ENCODE measurements at regions not wholly inside any gene's neighbourhood (a gene's known extent, or its start where the extent isn't known, plus 50 kb on each side); places are given as distances from the start of the nearest gene placed in this dataset.

GRCh38 chr7:56605146-56605545 is 488.9 kb upstream of the NUPR2 start:
- TF ChIP-seq CTCF (conservative IDR thresholded peaks at IDR 0.05; ENCODE audit: low read length), result no peak
- TF ChIP-seq EZH2phosphoT487 (IDR thresholded peaks at IDR 0.05; ENCODE audit: borderline replicate concordance, low read depth, low read length), result no peak

Measured in OCI-LY7 (cell line).